Adrenal gland (tissue), 9 donors: ENCODE measurements at regions not wholly inside any gene's neighbourhood (a gene's known extent, or its start where the extent isn't known, plus 50 kb on each side); places are given as distances from the start of the nearest gene placed in this dataset.

Source experiments
- DNase-seq, 7 donors: peaks; one replicate each; pipeline ENCODE4 v3.0.0-alpha.2; 2019 to 2020
- H3K27ac ChIP-seq, 5 donors: fragments of 200-600 bp; sonication (generic) in 4 of 5; 1 replicate in 3 of 5; 2 replicates in 2 of 5; pipeline versions ENCODE4 v1.5.1 to v1.8.0; 2016 to 2020; ENCODE audit warnings: mild to moderate bottlenecking in 1 of 5
- H3K27me3 ChIP-seq: fragments of 200-600 bp; 2 replicates; pipeline ENCODE4 v1.8.0; 2021
- H3K36me3 ChIP-seq, 2 donors: fragments of 200-600 bp; replicated peaks in 1 of 2; 1 replicate in 1 of 2; 2 replicates in 1 of 2; pipeline versions ENCODE4 v1.5.1 to v1.8.0; 2018 to 2022
- H3K4me1 ChIP-seq, 2 donors: fragments of 200-600 bp; replicated peaks in 1 of 2; 1 replicate in 1 of 2; 2 replicates in 1 of 2; pipeline versions ENCODE4 v1.5.1 to v1.8.0; 2018 to 2021
- H3K4me3 ChIP-seq, 4 donors: fragments of 200-600 bp; sonication (generic) in 3 of 4; one replicate each; pipeline ENCODE4 v1.5.1; 2016 to 2018
- H3K9me3 ChIP-seq, 3 donors: fragments of 200-600 bp; sonication (generic) in 1 of 3; replicated peaks in 1 of 3; 1 replicate in 2 of 3; 2 replicates in 1 of 3; pipeline versions ENCODE4 v1.5.1 to v1.8.0; 2016 to 2021
- CTCF ChIP-seq, 6 experiments: fragments of 450-650 bp in 4 of 6; fragments of 200-600 bp in 2 of 6; sonication (generic) in 1 of 6; IDR thresholded peaks; 1 replicate in 5 of 6; 2 replicates in 1 of 6; pipeline versions ENCODE4 v1.5.1 to v1.8.0; 2016 to 2021; ENCODE audit warnings: antibody characterized with exemption in 6 of 6, mild to moderate bottlenecking in 2 of 6, moderate library complexity in 1 of 6
- POLR2A ChIP-seq, 2 donors: fragments of 450-650 bp; IDR thresholded peaks; one replicate each; pipeline ENCODE4 v1.6.1; 2017; ENCODE audit warnings: antibody characterized with exemption in 2 of 2, mild to moderate bottlenecking in 2 of 2, moderate library complexity in 1 of 2
- whole genome bisulfite sequencing, 4 donors: extraction: QIAGEN DNeasy Blood & Tissue Kit in 2 of 4; methylation state at CpG; one replicate each; pipeline versions ENCODE4 v1.1.5 to v1.1.7; 2013 to 2017; 5-methylcytosine and 5-hydroxymethylcytosine counted together
- intact Hi-C, 2 donors: fragments of 100-400 bp; cut with DNase I; formaldehyde crosslinking; loops; one replicate each; pipeline versions ENCODE4 v1.14.1 to v1.15.0; 2022 to 2023
- donor health status: healthy with polysubstance abuse.
- donor health status: Bipolar disorder and iron deficiency.
- donor health status: DM: yes; HTN: yes; CAD: no.
- donor health status: DM: no; HTN: no; CAD: no.
- donor health status: DM: no; HTN: no; CAD: no.

- intact Hi-C loops = no loop called here
- Histone ChIP-seq H3K27me3 (peaks cover 3% of the 10 kb centered on the region), H3K9me3 (no peaks in the 10 kb centered on the region), H3K36me3 (no peaks in the 10 kb centered on the region), H3K27ac (no peak overlapping the region), H3K4me3 (no peak overlapping the region), H3K4me1 (no peaks in the 10 kb centered on the region)
- TF ChIP-seq POLR2A (IDR thresholded peaks at IDR 0.05) (no peak), CTCF (IDR thresholded peaks at IDR 0.05) (no peak)
- no peak for DNase-seq
- WGBS, 4 donors = 79 to 84% (median 81%) methylated on average over 6 of the region's 6 CpGs
Measured at GRCh38 chr1:25112400-25112799, 119.9 kb downstream of the SYF2 start.

GRCh38 chr1:25111706-25112105 is 120.6 kb downstream of the SYF2 start:
- no peak overlapping the region for H3K27ac ChIP-seq
- peaks cover 6% of the 10 kb centered on the region for H3K27me3 ChIP-seq
- no peaks in the 10 kb centered on the region for H3K9me3 ChIP-seq
- no peak overlapping the region for H3K4me3 ChIP-seq
- no peaks in the 10 kb centered on the region for H3K36me3 ChIP-seq
- intact Hi-C loops = no loop called here
- TF ChIP-seq POLR2A (IDR thresholded peaks at IDR 0.05) (no peak), CTCF (IDR thresholded peaks at IDR 0.05) (no peak)
- 61 to 78% (median 67%) methylated on average over 5 to 7 of the region's 7 CpGs for WGBS, 4 donors
- DNase-seq = no peak
- H3K4me1 ChIP-seq = no peaks in the 10 kb centered on the region

- no peaks in the 10 kb centered on the region for H3K36me3 ChIP-seq
- 84 to 89% (median 86%) methylated on average over 7 of the region's 7 CpGs for WGBS, 4 donors
- intact Hi-C loops = no loop called here
- DNase-seq = no peak
- H3K9me3 ChIP-seq = no peaks in the 10 kb centered on the region
- H3K4me3 ChIP-seq = no peak overlapping the region
- no peak overlapping the region for H3K27ac ChIP-seq
- TF ChIP-seq CTCF (IDR thresholded peaks at IDR 0.05) (no peak), POLR2A (IDR thresholded peaks at IDR 0.05) (no peak)
- H3K27me3 ChIP-seq = peaks cover 6% of the 10 kb centered on the region
- no peaks in the 10 kb centered on the region for H3K4me1 ChIP-seq
Measured at GRCh38 chr1:25110485-25110884, 121.8 kb downstream of the SYF2 start.

GRCh38 chr1:25110036-25110435 is 122.3 kb downstream of the SYF2 start:
- H3K27me3 ChIP-seq = peaks cover 6% of the 10 kb centered on the region
- no peak for DNase-seq
- TF ChIP-seq POLR2A (IDR thresholded peaks at IDR 0.05) (no peak), CTCF (IDR thresholded peaks at IDR 0.05) (no peak)
- intact Hi-C loops = no loop called here
- no peaks in the 10 kb centered on the region for H3K36me3 ChIP-seq
- H3K9me3 ChIP-seq = no peaks in the 10 kb centered on the region
- H3K4me1 ChIP-seq = no peaks in the 10 kb centered on the region
- H3K27ac ChIP-seq = no peak overlapping the region
- WGBS, 4 donors = 79 to 91% (median 83%) methylated on average over 5 of the region's 5 CpGs
- no peak overlapping the region for H3K4me3 ChIP-seq
